Neural progenitor cell (in vitro differentiated cells): ENCODE measurements at regions not wholly inside any gene's neighbourhood (a gene's known extent, or its start where the extent isn't known, plus 50 kb on each side); places are given as distances from the start of the nearest gene placed in this dataset.

Source experiments
- EZH2 ChIP-seq: fragments of 200-600 bp; sonication (generic); IDR thresholded peaks from 2 replicates; pipeline ENCODE4 v1.6.1; 2017; ENCODE audit warnings: antibody characterized with exemption, mild to moderate bottlenecking, moderate library complexity
- TF ChIP-seq, protein P1 (sequence below): fragments of 200-600 bp; sonication (generic); IDR thresholded peaks from 2 replicates; pipeline ENCODE4 v1.5.1; 2017; ENCODE audit warnings: antibody characterized with exemption, mild to moderate bottlenecking

DNA sequence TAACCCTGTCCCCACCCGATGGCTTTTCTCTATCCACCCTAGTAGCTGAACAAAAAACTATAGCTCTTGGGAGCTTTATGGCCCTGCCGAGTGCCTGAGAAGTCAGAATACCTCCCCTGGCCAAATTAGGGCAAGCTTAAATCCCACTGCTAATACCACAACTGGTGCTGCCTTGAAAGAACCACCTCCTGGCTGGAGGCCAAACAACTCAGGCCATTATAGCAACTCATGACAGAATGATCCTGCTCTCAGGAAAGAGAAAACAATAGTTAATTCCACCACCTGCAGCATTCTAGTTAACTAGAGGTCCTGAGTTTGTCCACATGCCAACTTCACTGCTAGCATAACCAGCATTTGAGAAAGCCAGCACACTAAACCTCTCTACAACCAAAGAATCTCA lies 123.2 kb downstream of the RTP4 start:
- TF ChIP-seq, protein P1, sequence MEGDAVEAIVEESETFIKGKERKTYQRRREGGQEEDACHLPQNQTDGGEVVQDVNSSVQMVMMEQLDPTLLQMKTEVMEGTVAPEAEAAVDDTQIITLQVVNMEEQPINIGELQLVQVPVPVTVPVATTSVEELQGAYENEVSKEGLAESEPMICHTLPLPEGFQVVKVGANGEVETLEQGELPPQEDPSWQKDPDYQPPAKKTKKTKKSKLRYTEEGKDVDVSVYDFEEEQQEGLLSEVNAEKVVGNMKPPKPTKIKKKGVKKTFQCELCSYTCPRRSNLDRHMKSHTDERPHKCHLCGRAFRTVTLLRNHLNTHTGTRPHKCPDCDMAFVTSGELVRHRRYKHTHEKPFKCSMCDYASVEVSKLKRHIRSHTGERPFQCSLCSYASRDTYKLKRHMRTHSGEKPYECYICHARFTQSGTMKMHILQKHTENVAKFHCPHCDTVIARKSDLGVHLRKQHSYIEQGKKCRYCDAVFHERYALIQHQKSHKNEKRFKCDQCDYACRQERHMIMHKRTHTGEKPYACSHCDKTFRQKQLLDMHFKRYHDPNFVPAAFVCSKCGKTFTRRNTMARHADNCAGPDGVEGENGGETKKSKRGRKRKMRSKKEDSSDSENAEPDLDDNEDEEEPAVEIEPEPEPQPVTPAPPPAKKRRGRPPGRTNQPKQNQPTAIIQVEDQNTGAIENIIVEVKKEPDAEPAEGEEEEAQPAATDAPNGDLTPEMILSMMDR, result no peak
- TF ChIP-seq EZH2, result no peak
